Right atrium auricular region (tissue), 2 donors: ENCODE measurements at regions not wholly inside any gene's neighbourhood (a gene's known extent, or its start where the extent isn't known, plus 50 kb on each side); places are given as distances from the start of the nearest gene placed in this dataset.

Experiments used
- DNase-seq: peaks from one replicate; pipeline ENCODE4 v3.0.0-alpha.2; 2019; ENCODE audit warnings: low spot score
- H3K27ac ChIP-seq, 2 donors: fragments of 200-600 bp; sonication (generic); 1 replicate in 1 of 2; 2 replicates in 1 of 2; pipeline ENCODE4 v1.5.1; 2016 to 2019
- H3K27me3 ChIP-seq, 2 donors: fragments of 200-600 bp; sonication (generic); one replicate each; pipeline versions ENCODE4 v1.5.1 to v1.6.0; 2017 to 2019
- H3K36me3 ChIP-seq: fragments of 200-600 bp; sonication (generic); one replicate; pipeline ENCODE4 v1.5.1; 2016
- H3K4me1 ChIP-seq, 2 donors: fragments of 200-600 bp; sonication (generic); one replicate each; pipeline versions ENCODE4 v1.5.1 to v1.6.0; 2017 to 2019
- H3K4me3 ChIP-seq, 2 donors: fragments of 200-600 bp; sonication (generic); 1 replicate in 1 of 2; 2 replicates in 1 of 2; pipeline ENCODE4 v1.5.1; 2017 to 2019; ENCODE audit warnings: mild to moderate bottlenecking in 1 of 2, moderate library complexity in 1 of 2
- H3K9me3 ChIP-seq, 2 donors: fragments of 200-600 bp; sonication (generic); one replicate each; pipeline ENCODE4 v1.5.1; 2019
- TF ChIP-seq, protein P1 (sequence below), 2 donors: fragments of 200-600 bp; sonication (generic); IDR thresholded peaks; one replicate each; pipeline ENCODE4 v1.5.1; 2019; ENCODE audit warnings: antibody characterized with exemption in 2 of 2

DNA sequence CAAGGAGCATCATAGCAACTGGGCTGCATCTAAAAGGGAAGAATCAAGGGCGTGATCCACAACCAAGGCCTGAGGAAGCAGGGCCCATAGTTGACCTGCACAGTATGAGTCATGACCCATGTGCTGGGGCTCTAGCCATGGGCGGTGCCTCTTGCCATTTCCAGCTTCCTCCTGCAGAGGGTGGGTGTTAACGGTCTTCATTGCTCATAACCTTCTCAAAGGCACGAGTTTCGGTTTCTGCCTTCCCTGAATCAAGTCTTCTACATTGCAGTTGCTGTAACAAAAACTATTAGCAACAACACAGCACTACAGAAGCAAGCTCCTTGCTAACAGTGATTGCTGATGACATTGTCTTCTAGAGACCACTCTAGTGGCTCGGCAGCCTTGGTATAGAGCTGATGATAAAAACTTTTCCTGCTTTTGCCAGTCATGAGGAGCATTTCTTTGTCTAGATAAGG is 66.9 kb downstream of the CTSL start:
- DNase-seq, result peak; percentile 80

DNA sequence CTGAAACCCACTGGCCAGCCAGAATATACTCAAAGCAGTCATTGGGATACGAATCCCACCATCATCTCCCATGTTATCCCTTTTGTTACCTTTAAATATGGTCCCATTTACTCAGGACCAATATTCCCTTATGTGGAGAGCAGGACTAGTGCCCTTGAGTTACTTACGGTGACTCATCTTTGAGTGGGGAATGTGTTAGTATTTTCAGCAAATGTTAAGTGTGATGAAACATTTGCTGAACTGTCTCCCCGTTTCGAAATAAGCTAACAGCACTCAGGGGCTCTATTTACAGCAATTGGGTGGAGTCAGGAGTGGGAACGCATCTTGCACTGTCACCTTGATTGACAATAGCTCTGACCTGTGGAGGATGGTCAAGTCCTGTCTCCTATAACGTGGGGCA is 67.4 kb downstream of the CTSL start:
- H3K27ac ChIP-seq, result peak overlapping the region; percentile 37 to 62
- TF ChIP-seq, protein P1, sequence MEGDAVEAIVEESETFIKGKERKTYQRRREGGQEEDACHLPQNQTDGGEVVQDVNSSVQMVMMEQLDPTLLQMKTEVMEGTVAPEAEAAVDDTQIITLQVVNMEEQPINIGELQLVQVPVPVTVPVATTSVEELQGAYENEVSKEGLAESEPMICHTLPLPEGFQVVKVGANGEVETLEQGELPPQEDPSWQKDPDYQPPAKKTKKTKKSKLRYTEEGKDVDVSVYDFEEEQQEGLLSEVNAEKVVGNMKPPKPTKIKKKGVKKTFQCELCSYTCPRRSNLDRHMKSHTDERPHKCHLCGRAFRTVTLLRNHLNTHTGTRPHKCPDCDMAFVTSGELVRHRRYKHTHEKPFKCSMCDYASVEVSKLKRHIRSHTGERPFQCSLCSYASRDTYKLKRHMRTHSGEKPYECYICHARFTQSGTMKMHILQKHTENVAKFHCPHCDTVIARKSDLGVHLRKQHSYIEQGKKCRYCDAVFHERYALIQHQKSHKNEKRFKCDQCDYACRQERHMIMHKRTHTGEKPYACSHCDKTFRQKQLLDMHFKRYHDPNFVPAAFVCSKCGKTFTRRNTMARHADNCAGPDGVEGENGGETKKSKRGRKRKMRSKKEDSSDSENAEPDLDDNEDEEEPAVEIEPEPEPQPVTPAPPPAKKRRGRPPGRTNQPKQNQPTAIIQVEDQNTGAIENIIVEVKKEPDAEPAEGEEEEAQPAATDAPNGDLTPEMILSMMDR (IDR thresholded peaks at IDR 0.05), result no peak
- H3K36me3 ChIP-seq, result no peaks in the 10 kb centered on the region
- H3K4me3 ChIP-seq, result no peak overlapping the region
- H3K4me1 ChIP-seq, result no peaks in the 10 kb centered on the region
- DNase-seq, result no peak
- no peaks in the 10 kb centered on the region for H3K27me3 ChIP-seq
- H3K9me3 ChIP-seq, result no peaks in the 10 kb centered on the region

More for the DNA sequence above, 66.9 kb downstream of the CTSL start:
- TF ChIP-seq, protein P1 (IDR thresholded peaks at IDR 0.05), result no peak
- Histone ChIP-seq H3K4me1 (no peaks in the 10 kb centered on the region), H3K36me3 (no peaks in the 10 kb centered on the region), H3K9me3 (no peaks in the 10 kb centered on the region), H3K27ac (peak overlapping the region; percentile 37 to 62), H3K27me3 (no peaks in the 10 kb centered on the region), H3K4me3 (no peak overlapping the region)

DNA sequence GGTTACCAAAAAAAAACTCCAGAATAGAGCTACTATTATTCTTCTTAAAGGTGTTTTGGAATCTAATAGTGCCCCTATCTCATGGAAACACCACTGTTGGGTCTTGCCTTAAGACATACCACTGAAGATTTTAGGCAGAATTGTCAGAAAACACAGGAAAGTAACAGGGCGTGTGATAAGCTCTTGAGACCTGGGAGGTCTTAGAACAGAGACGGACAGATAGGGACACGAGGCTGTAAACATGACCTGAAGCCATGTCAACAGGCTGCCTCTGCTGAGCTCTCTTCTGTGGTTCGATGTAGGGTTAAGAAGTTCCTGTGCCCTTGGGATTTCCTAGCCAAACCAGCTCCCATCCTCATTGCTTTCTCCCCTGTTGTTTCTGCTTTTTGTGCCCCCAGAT is 69.3 kb downstream of the CTSL start:
- H3K4me1 ChIP-seq, result no peaks in the 10 kb centered on the region
- H3K27ac ChIP-seq, result no peak overlapping the region
- no peak overlapping the region for H3K4me3 ChIP-seq
- H3K36me3 ChIP-seq, result no peaks in the 10 kb centered on the region
- no peaks in the 10 kb centered on the region for H3K27me3 ChIP-seq
- TF ChIP-seq, protein P1 (IDR thresholded peaks at IDR 0.05), result no peak
- no peaks in the 10 kb centered on the region for H3K9me3 ChIP-seq
- no peak for DNase-seq

DNA sequence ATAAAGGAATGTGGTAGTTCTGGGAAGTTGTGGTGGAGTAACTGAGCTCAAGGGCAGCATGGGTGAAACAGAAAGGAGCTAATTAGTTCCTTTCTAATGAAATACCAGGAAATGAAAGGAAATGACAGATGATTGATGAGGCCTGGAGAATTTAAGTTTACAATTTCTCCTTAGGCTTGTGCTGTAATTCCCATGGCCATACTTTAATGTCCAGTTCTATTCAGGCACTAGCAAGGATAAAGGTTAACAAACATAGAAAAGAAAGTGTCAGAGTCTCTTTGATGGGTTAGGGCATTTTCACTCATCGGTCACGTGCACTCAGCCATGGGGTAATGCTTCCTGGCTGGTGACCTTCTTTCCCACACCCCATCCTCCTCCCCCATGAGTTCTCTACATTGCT is 70.3 kb downstream of the CTSL start:
- no peak for DNase-seq
- no peaks in the 10 kb centered on the region for H3K27me3 ChIP-seq
- no peak overlapping the region for H3K27ac ChIP-seq
- H3K4me3 ChIP-seq, result no peak overlapping the region
- H3K36me3 ChIP-seq, result no peaks in the 10 kb centered on the region
- no peaks in the 10 kb centered on the region for H3K4me1 ChIP-seq
- no peaks in the 10 kb centered on the region for H3K9me3 ChIP-seq
- TF ChIP-seq, protein P1 (IDR thresholded peaks at IDR 0.05), result no peak

DNA sequence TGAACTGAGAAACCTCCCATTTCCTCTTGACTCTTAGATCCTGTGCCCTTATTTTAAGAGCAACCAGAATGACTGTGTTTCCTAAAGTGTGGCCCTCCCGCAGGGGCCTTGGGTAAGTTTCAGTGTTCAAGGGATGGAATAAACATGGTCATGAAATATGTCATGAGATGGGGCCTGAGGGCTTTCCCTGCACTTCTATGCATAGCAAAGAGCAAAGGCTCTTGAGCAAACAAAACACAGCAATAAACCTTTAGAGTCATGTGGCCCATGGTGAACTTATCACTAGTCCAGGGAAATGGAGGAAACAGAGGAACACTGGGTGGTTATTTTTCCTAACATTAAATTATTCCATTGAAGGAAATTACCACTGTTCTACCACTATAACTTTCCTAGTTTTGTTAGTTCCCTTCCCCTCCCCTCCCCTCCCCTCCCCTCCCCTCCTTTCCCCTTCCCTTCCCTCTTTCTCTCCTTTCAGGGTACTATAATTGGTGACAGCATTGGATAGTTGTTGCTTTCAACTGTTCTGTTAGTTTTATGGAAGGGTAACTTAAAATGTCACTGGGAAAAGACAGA is 72.4 kb downstream of the CTSL start:
- TF ChIP-seq, protein P1 (IDR thresholded peaks at IDR 0.05), result no peak
- Histone ChIP-seq H3K27me3 (no peaks in the 10 kb centered on the region), H3K27ac (no peak overlapping the region), H3K9me3 (no peaks in the 10 kb centered on the region), H3K4me1 (no peaks in the 10 kb centered on the region), H3K4me3 (no peak overlapping the region), H3K36me3 (no peaks in the 10 kb centered on the region)
- DNase-seq, result no peak

DNA sequence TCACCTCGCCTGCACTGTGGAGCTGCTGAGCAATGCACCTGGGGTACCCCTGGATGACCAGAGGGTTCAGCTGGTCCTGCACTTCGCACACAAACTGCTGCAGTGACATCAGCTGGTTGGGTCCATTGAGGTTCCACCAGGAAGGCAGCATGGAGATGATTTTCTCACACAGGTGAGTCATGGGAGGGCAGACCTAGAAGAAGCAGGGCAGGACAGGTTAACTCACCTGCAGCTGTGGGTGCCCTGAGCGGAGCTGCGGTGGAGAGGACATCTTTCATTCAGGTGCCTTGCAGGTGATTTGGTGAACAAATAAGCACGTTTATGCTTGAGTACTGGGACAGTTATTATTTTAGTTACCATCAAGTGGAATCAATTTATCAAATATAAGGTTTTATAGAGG is 73.6 kb downstream of the CTSL start:
- Histone ChIP-seq H3K9me3 (no peaks in the 10 kb centered on the region), H3K4me3 (no peak overlapping the region), H3K4me1 (no peaks in the 10 kb centered on the region), H3K27me3 (no peaks in the 10 kb centered on the region), H3K36me3 (no peaks in the 10 kb centered on the region), H3K27ac (no peak overlapping the region)
- DNase-seq, result no peak
- TF ChIP-seq, protein P1 (IDR thresholded peaks at IDR 0.05), result no peak
